GM21515 (cell line): ENCODE measurements at regions not wholly inside any gene's neighbourhood (a gene's known extent, or its start where the extent isn't known, plus 50 kb on each side); places are given as distances from the start of the nearest gene placed in this dataset.
"Not testable (repeated sequence)": the region's sequence is repeated elsewhere in the genome, so short reads cannot be mapped to it uniquely, and the experiment has no call there.

Source experiments
- ATAC-seq: cut with Tn5 transposase; IDR thresholded peaks from one replicate; pipeline ENCODE4 v1.9.1; 2021; ENCODE audit not compliant: unreplicated experiment

GRCh38 chr2:129347486-129348217 lies 631.8 kb upstream of the RAB6C start:
- ATAC-seq: peak; percentile 99

DNA sequence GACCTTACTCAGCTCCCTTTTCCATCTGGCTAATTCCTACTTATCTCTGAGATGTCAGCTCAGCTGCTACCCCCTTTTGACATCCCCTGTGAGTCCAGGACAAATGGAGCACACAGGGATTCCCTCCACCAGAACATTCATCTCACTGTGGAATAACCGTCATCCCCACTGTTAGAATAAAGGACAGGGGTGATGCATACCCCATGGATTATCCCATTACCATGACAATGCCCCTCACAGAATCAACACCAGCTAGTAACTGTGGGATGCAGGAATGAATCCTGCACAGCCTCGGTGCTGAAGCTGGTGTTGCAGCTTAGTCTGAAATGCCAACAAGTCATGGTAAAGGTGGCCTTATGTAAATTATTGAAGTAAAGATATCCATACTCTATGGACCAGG lies 624.8 kb upstream of the RAB6C start:
- no peak for ATAC-seq

- no peak for ATAC-seq
Measured at GRCh38 chr2:129361688-129362087, 617.8 kb upstream of the RAB6C start.

DNA sequence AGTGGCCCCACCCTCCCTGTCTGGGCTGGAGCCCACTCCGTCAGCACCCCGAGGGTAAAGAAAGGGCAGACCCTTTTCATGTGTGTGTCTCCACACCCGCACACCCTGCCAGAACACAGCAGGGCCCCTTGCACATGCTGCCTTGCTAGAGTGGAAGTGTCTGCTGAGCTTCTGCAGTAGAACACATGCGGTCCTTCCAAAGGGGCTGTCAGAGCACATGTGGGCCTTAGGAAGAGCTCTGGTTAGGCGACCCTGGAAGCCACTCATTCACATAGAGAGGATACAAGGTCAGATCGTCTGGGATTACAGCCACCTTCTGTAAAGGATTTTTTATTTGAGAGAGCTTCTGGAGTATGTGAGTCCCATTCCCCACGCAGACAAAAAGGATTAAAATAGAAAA lies 613.2 kb upstream of the RAB6C start:
- ATAC-seq: no peak

DNA sequence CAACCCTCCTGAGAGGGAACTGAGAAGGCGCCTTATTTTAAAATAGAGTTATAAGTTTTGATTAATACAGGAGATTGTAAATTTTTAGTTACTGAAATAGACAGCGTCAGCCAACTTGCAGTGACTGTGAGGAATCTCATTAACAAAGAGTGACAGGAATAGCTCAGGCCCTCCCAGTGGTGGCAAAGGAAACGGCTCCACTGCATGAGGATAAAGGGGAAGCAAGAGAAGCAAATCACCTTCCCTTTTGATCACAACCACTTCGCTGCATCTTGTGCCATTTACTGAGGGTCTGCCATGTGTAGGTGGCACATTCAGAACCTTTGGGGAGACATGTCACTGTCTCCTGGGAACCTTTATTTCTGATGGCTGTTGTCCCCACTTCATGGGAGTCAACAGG lies 612.4 kb upstream of the RAB6C start:
- ATAC-seq: no peak

GRCh38 chr2:129369437-129369836 lies 610.0 kb upstream of the RAB6C start:
- ATAC-seq: no peak

DNA sequence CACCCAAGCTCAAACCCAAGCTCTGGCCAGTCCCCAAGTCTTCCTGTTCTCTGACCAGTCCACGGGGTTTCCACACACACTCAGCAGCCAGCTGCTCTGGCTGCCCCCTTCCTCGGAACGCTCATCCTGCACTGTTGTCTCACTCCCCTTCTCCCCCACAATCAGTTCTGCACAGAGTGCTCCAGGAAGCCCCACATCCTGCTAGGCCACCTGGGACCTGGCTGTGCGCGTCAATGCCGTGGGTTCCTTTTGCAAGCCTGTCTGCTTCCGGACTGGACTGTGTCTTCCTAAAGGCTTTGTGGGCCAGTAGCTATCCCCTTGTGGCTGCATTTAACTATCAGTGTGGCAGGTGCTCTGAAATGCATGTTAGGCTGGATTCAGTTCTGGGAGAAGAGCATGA lies 605.0 kb upstream of the RAB6C start:
- no peak for ATAC-seq

DNA sequence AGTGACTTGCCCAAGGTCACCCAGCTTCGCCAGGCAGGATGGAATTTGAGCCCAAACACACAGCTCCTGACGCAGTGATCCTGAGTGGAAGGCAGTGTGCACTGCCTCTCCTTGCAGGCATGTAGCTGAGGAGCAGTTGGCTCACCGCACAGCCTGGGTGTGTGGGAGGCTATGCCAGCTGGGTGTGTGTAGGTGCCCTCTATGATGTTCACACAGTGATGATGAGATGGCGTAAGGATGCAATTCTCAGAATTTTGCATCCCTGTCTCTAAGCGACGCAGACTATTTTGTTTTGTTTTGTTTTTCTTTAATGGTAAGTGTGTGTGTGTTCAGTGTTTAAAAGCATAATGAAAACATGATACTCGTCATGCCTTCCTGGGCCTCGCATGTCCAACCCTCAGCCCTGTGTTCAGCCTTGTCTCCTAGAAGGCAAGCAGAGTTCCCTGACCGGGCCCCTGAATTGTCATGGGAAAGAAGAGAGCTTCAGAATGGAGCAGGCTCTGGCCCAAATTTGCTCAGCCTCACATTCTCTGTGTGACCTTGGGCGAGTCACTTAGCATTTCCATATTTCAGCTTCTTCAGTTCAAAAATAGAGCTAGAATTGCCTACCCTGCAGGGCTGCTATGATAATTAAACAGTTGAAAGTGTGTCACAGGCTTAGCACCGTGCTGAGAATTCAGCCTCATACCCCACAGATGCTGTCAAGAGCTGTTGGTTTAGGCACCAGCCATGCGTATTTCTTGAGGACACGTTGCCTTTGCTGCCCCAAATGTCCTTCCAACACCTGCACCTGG lies 603.6 kb upstream of the RAB6C start:
- ATAC-seq: no peak

GRCh38 chr2:129376426-129377077 lies 602.9 kb upstream of the RAB6C start:
- no peak for ATAC-seq

DNA sequence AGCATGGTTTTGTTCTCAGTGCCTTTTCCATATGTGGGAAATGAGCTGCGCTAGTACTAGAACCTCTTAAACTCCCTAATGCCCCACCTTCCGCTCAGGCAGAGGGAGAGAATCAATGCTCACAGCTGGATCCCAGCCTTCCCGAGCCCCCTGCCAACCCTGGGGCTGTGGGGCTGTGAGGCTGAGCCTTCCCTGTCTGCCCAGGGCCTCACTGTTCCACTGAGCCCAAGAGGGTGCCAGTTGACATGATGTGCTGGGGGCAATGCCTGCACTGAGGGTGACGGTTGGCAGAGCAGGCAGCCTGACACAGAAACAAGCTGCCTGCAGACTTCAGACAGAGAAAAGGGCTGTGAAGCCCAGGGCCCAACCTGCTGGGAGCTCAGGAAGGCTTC lies 602.4 kb upstream of the RAB6C start:
- ATAC-seq: no peak

- no peak for ATAC-seq
Measured at GRCh38 chr2:129378186-129378585, 601.3 kb upstream of the RAB6C start.

DNA sequence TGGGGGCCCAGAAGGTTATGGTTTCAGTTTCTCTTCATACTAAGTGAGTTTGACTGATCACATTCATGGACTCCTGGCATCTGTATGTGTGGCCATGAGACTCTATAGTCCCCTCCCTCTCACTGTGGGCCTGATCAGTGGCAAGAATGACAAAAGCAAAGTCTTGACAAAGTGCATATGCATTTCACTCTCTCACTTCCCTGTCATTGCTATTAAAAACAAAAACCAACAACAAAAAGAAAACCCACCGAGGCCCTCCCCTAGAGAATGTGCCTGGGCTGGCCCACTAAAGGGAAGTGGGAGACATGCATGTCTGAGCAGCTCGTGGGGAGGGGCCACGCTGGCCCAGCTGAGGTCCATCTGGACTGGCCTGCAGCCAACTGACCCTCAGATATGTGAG lies 600.1 kb upstream of the RAB6C start:
- peak; percentile 78 for ATAC-seq

GRCh38 chr2:129381789-129382188 lies 597.7 kb upstream of the RAB6C start:
- no peak for ATAC-seq

DNA sequence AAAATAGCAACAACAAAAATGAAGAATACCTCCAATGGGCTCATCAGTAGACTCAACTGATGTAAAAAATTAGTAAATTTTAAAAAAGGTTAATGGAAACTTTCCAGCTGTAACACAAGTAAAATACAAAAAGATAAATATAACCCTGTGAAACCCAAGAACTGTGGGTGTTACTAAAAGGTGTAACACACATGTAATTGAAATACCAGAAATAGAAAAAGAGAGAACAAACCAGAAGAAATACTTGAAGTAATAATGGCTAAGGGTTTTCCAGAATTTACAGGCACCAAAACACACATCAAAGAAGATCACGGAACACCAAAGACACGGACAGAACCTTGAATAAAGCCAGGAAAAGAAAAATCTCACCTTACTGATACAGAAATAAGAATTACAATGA lies 590.6 kb upstream of the RAB6C start:
- no peak for ATAC-seq

- no peak for ATAC-seq
Measured at GRCh38 chr2:129393816-129394215, 585.6 kb upstream of the RAB6C start.

- no peak for ATAC-seq
Measured at GRCh38 chr2:129396980-129397599, 582.4 kb upstream of the RAB6C start.

DNA sequence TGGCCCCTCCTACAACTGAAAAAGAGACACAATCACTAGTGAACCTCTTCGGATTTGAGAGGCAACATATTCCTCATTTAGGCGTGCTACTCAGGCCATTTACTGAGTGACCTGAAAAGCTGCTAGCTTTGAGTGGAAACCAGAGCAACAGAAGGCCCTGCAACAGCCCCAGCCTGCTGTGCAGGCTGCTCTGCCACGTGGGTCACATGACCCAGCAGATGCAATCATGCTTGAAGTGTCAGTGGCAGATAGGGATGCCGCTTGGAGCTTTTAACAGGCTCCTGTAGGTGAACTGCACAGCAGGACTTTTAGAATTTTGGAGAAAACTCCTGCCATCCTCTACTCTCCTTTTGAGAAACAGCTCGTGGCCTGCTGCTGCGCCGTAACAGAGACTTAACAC lies 578.6 kb upstream of the RAB6C start:
- ATAC-seq: no peak

GRCh38 chr2:129402076-129402475 lies 577.4 kb upstream of the RAB6C start:
- no peak for ATAC-seq

DNA sequence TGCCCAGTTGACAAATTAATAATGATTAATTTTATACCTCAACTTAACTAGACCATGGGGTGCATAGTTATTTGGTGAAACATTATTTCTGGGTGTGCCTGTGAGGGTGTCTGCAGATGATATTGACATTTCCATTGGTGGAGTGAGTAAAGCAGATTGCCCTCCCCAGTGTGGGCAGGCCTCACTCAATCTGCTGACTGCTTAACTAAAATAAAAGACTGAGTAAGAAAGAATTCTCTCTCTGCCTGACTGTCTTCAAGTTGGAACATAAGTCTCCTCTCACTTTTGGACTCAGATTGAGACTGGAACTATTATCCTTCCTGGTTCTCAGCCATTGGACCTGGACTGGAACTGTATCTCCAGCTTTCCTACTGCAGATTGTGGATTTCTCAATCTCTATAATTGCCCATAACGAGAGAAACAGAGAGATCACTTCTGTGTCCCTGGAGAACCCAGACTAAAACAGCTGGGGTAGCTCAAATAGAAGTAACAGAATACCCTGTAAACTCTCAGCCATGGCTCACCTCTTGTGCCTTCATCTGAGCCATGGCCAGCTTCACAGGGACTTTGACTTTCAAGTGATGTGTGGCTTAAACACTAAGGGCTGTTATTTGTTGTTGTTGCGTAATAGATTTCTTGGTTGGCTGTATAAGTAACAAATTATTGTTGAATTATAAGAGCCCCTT lies 575.3 kb upstream of the RAB6C start:
- ATAC-seq: no peak

- ATAC-seq: no peak
Measured at GRCh38 chr2:129408570-129408969, 570.9 kb upstream of the RAB6C start.

GRCh38 chr2:129417041-129417440 lies 562.4 kb upstream of the RAB6C start:
- ATAC-seq: not testable (repeated sequence)
